SK-N-SH (cell line): ENCODE measurements at regions not wholly inside any gene's neighbourhood (a gene's known extent, or its start where the extent isn't known, plus 50 kb on each side); places are given as distances from the start of the nearest gene placed in this dataset.

Source experiments
- CTCF ChIA-PET: fragments of 300-600, 350-600 bp; formaldehyde crosslinking; extraction: SDS; loops from one replicate; lab custom pipeline; 2021; lab: Yijun Ruan, JAX
- POLR2A ChIA-PET: fragments of 350-600 bp; sonication (Branson Sonifier 250); formaldehyde crosslinking; extraction: SDS; loops from one replicate; lab custom pipeline; 2020; ENCODE audit warnings: antibody characterized with exemption, inconsistent platforms; lab: Yijun Ruan, JAX
- DNase-seq: peaks from one replicate; pipeline ENCODE4 v3.0.0; 2012
- H2AFZ ChIP-seq: fragments of 200-600 bp; sonication (generic); 2 replicates; pipeline ENCODE4 v1.8.1; 2016; ENCODE audit warnings: antibody characterized with exemption, mild to moderate bottlenecking, low read depth
- H3F3A ChIP-seq: fragments of 200-600 bp; sonication (generic); replicated peaks from 2 replicates; pipeline ENCODE3; 2016; ENCODE audit warnings: antibody characterized with exemption, mild to moderate bottlenecking; ENCODE audit not compliant: insufficient read depth
- H3K27ac ChIP-seq, 2 experiments: fragments of 200-500 bp in 1 of 2; fragments of 200-600 bp in 1 of 2; sonication (Bioruptor generic) in 1 of 2; sonication (generic), shearing (Covaris generic) in 1 of 2; 2 replicates each; pipeline versions ENCODE4 v1.5.1 to v1.6.1; 2014 to 2016; ENCODE audit warnings: low read depth in 2 of 2, inconsistent platforms in 1 of 2, low read length in 1 of 2, mild to moderate bottlenecking in 1 of 2, mixed read lengths in 1 of 2
- H3K27me3 ChIP-seq: fragments of 200-600 bp; sonication (generic), shearing (Covaris generic); 2 replicates; pipeline ENCODE4 v1.6.1; 2016; ENCODE audit warnings: mixed run types; ENCODE audit not compliant: insufficient read depth
- H3K36me3 ChIP-seq, 2 experiments: fragments of 200-500 bp in 1 of 2; fragments of 200-600 bp in 1 of 2; sonication (Bioruptor generic) in 1 of 2; sonication (generic) in 1 of 2; replicated peaks in 1 of 2; 2 replicates each; pipeline versions ENCODE3 to v1.5.1; 2014 to 2016; ENCODE audit warnings: low read length in 1 of 2, mild to moderate bottlenecking in 1 of 2; ENCODE audit not compliant: insufficient read depth in 2 of 2, control insufficient read depth in 1 of 2
- H3K4me1 ChIP-seq, 2 experiments: fragments of 200-500 bp in 1 of 2; fragments of 200-600 bp in 1 of 2; sonication (Bioruptor generic) in 1 of 2; sonication (generic), shearing (Covaris generic) in 1 of 2; 2 replicates each; pipeline versions ENCODE4 v1.5.1 to v1.6.1; 2014 to 2016; ENCODE audit warnings: low read depth in 1 of 2, low read length in 1 of 2, mixed run types in 1 of 2; ENCODE audit not compliant: insufficient read depth in 2 of 2, control insufficient read depth in 1 of 2
- H3K4me2 ChIP-seq: fragments of 200-600 bp; sonication (generic), shearing (Covaris generic); 2 replicates; pipeline ENCODE4 v1.6.1; 2017; ENCODE audit warnings: mixed run types
- H3K4me3 ChIP-seq, 2 experiments: fragments of 200-500 bp in 1 of 2; fragments of 200-600 bp in 1 of 2; sonication (Bioruptor generic) in 1 of 2; sonication (generic), shearing (Covaris generic) in 1 of 2; 2 replicates each; pipeline versions ENCODE4 v1.5.1 to v1.8.1; 2014 to 2016; ENCODE audit warnings: low read depth in 2 of 2, inconsistent platforms in 1 of 2, low read length in 1 of 2, mild to moderate bottlenecking in 1 of 2, mixed read lengths in 1 of 2, moderate library complexity in 1 of 2
- H3K79me2 ChIP-seq: fragments of 200-600 bp; sonication (generic); 2 replicates; pipeline ENCODE4 v1.8.1; 2017; ENCODE audit warnings: mild to moderate bottlenecking; ENCODE audit not compliant: insufficient read depth
- H3K9ac ChIP-seq: fragments of 200-600 bp; sonication (generic); 2 replicates; pipeline ENCODE4 v1.6.1; 2017; ENCODE audit warnings: mixed run types
- H3K9me2 ChIP-seq: fragments of 200-600 bp; sonication (generic); 2 replicates; pipeline ENCODE4 v1.6.1; 2017; ENCODE audit warnings: mixed run types
- H3K9me3 ChIP-seq: fragments of 200-600 bp; sonication (generic); 2 replicates; pipeline ENCODE4 v1.6.1; 2017; ENCODE audit warnings: mixed run types, mild to moderate bottlenecking, moderate library complexity
- H4K20me1 ChIP-seq: fragments of 200-600 bp; sonication (generic); 2 replicates; pipeline ENCODE4 v1.6.1; 2017; ENCODE audit warnings: mild to moderate bottlenecking, mixed run types; ENCODE audit not compliant: insufficient read depth
- CHD2 ChIP-seq: fragments of 150-350 bp; IDR thresholded peaks from 2 replicates; pipeline ENCODE4 v1.6.1; 2018; ENCODE audit warnings: low read length; ENCODE audit not compliant: partially characterized antibody
- ELF1 ChIP-seq: IDR thresholded peaks from 2 replicates; pipeline ENCODE4 v1.4.0; 2012
- EP300 ChIP-seq, 2 experiments: IDR thresholded peaks; 2 replicates each; pipeline versions ENCODE4 v1.4.0 to v1.6.1; 2012; ENCODE audit warnings: borderline replicate concordance in 1 of 2, low read depth in 1 of 2, low read length in 1 of 2
- EZH2phosphoT487 ChIP-seq: fragments of 200-600 bp; sonication (generic); IDR thresholded peaks from 2 replicates; pipeline ENCODE4 v1.6.1; 2017; ENCODE audit warnings: low read depth, mixed run types, mild to moderate bottlenecking, antibody characterized with exemption, moderate library complexity, borderline replicate concordance
- FOXM1 ChIP-seq: IDR thresholded peaks from 2 replicates; pipeline ENCODE4 v1.4.0; 2012; ENCODE audit warnings: low read depth, mild to moderate bottlenecking
- GATA2 ChIP-seq: sonication (generic); formaldehyde crosslinking; IDR thresholded peaks from 2 replicates; pipeline ENCODE4 v1.5.0; 2020; ENCODE audit warnings: mild to moderate bottlenecking, missing genetic modification reagents
- NRF1 ChIP-seq: IDR thresholded peaks from 2 replicates; pipeline ENCODE4 v1.6.1; 2012; ENCODE audit warnings: low read depth, mild to moderate bottlenecking, low read length
- SIN3A ChIP-seq: IDR thresholded peaks from 2 replicates; pipeline ENCODE4 v1.6.1; 2012; ENCODE audit warnings: low read depth, mild to moderate bottlenecking, low read length, moderate library complexity, borderline replicate concordance
- SMC3 ChIP-seq: IDR thresholded peaks from 2 replicates; pipeline ENCODE4 v1.6.1; 2012; ENCODE audit warnings: low read depth, low read length, improper control_type of control experiment
- TEAD4 ChIP-seq: IDR thresholded peaks from 2 replicates; pipeline ENCODE4 v1.4.0; 2012; ENCODE audit warnings: mild to moderate bottlenecking, borderline replicate concordance; ENCODE audit not compliant: insufficient read depth
- USF1 ChIP-seq: IDR thresholded peaks from 2 replicates; pipeline ENCODE4 v1.4.0; 2012; ENCODE audit warnings: low read depth, borderline replicate concordance
- YY1 ChIP-seq: IDR thresholded peaks from 2 replicates; pipeline ENCODE4 v1.4.0; 2012; ENCODE audit warnings: low read depth, mild to moderate bottlenecking
- WGBS: methylation state at CpG from one replicate; pipeline ENCODE4 v1.1.6; 2017; ENCODE audit warnings: low lambda C conversion rate; 5-methylcytosine and 5-hydroxymethylcytosine counted together
- TF ChIP-seq, protein P1 (sequence below): IDR thresholded peaks from 2 replicates; pipeline ENCODE4 v1.6.1; 2012; ENCODE audit warnings: mild to moderate bottlenecking, low read depth, low read length, moderate library complexity
- TF ChIP-seq, protein P2 (sequence below): fragments of 200-600 bp; sonication (generic); IDR thresholded peaks from 2 replicates; pipeline ENCODE4 v1.6.1; 2017; ENCODE audit warnings: antibody characterized with exemption, mild to moderate bottlenecking, moderate library complexity

GRCh38 chr6:111979633-111980032 is 74.3 kb upstream of the CCN6 start:
- Histone ChIP-seq H4K20me1 (no peaks in the 10 kb centered on the region), H3K36me3 (no peaks in the 10 kb centered on the region), H3K4me3 (no peak overlapping the region), H3F3A (peaks cover 2% of the 10 kb centered on the region), H3K9me3 (no peaks in the 10 kb centered on the region), H3K79me2 (no peaks in the 10 kb centered on the region), H3K27ac (no peak overlapping the region), H3K4me2 (no peak overlapping the region), H3K9ac (no peak overlapping the region), H2AFZ (no peak overlapping the region), H3K9me2 (no peaks in the 10 kb centered on the region), H3K4me1 (no peaks in the 10 kb centered on the region; a peak in 1 of 4 replicates)
- WGBS = 78% methylated on average over 6 of the region's 6 CpGs
- POLR2A ChIA-PET = no interaction called here
- CTCF ChIA-PET = no interaction called here
- TF ChIP-seq TEAD4 = no peak
- TF ChIP-seq, protein P1, sequence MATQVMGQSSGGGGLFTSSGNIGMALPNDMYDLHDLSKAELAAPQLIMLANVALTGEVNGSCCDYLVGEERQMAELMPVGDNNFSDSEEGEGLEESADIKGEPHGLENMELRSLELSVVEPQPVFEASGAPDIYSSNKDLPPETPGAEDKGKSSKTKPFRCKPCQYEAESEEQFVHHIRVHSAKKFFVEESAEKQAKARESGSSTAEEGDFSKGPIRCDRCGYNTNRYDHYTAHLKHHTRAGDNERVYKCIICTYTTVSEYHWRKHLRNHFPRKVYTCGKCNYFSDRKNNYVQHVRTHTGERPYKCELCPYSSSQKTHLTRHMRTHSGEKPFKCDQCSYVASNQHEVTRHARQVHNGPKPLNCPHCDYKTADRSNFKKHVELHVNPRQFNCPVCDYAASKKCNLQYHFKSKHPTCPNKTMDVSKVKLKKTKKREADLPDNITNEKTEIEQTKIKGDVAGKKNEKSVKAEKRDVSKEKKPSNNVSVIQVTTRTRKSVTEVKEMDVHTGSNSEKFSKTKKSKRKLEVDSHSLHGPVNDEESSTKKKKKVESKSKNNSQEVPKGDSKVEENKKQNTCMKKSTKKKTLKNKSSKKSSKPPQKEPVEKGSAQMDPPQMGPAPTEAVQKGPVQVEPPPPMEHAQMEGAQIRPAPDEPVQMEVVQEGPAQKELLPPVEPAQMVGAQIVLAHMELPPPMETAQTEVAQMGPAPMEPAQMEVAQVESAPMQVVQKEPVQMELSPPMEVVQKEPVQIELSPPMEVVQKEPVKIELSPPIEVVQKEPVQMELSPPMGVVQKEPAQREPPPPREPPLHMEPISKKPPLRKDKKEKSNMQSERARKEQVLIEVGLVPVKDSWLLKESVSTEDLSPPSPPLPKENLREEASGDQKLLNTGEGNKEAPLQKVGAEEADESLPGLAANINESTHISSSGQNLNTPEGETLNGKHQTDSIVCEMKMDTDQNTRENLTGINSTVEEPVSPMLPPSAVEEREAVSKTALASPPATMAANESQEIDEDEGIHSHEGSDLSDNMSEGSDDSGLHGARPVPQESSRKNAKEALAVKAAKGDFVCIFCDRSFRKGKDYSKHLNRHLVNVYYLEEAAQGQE = no peak
- TF ChIP-seq NRF1 = no peak
- TF ChIP-seq EP300 (IDR thresholded peaks at IDR 0.05; ENCODE audit: borderline replicate concordance in 1 of 2, low read depth in 1 of 2, low read length in 1 of 2) = no peak
- no peak for TF ChIP-seq FOXM1
- no peak for TF ChIP-seq SMC3
- no peak for TF ChIP-seq ELF1
- no peak for TF ChIP-seq SIN3A
- no peak for TF ChIP-seq YY1
- no peak for TF ChIP-seq EZH2phosphoT487
- no peak for TF ChIP-seq CHD2
- TF ChIP-seq, protein P2, sequence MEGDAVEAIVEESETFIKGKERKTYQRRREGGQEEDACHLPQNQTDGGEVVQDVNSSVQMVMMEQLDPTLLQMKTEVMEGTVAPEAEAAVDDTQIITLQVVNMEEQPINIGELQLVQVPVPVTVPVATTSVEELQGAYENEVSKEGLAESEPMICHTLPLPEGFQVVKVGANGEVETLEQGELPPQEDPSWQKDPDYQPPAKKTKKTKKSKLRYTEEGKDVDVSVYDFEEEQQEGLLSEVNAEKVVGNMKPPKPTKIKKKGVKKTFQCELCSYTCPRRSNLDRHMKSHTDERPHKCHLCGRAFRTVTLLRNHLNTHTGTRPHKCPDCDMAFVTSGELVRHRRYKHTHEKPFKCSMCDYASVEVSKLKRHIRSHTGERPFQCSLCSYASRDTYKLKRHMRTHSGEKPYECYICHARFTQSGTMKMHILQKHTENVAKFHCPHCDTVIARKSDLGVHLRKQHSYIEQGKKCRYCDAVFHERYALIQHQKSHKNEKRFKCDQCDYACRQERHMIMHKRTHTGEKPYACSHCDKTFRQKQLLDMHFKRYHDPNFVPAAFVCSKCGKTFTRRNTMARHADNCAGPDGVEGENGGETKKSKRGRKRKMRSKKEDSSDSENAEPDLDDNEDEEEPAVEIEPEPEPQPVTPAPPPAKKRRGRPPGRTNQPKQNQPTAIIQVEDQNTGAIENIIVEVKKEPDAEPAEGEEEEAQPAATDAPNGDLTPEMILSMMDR = no peak
- no peak for TF ChIP-seq USF1
- TF ChIP-seq GATA2 (CRISPR knock-in tag) = no peak
- TF ChIP-seq, all 33 proteins: peak for 0
- H3K27me3 ChIP-seq = no peaks in the 10 kb centered on the region
- no peak for DNase-seq
